ENCODE measurements at regions not wholly inside any gene's neighbourhood (a gene's known extent, or its start where the extent isn't known, plus 50 kb on each side); places are given as distances from the start of the nearest gene placed in this dataset.

GRCh38 chr14:71549421-71550050, 382.7 kb upstream of the RGS6 start:
- Histone ChIP-seq H3K27ac (ENCODE audit: low read length) (no peak overlapping the region), H3K4me1 (ENCODE audit: control insufficient read depth, insufficient read depth, low read length) (no peaks in the 10 kb centered on the region), H3K4me3 (ENCODE audit: low read length) (no peak overlapping the region), H3K36me3 (ENCODE audit: control insufficient read depth, insufficient read depth, low read length) (no peaks in the 10 kb centered on the region), H3K27me3 (ENCODE audit: control insufficient read depth, insufficient read depth, low read length) (no peaks in the 10 kb centered on the region), H3K9me3 (ENCODE audit: control insufficient read depth, insufficient read depth, low read length) (no peaks in the 10 kb centered on the region)
- DNase-seq (no peak), ATAC-seq (no peak)
- peaks cover 4 to 12% of the 10 kb centered on the region in 2 donors for H3K4me1 Mint-ChIP-seq
- H3K9me3 Mint-ChIP-seq, result no peaks in the 10 kb centered on the region
- TF ChIP-seq CTCF (IDR thresholded peaks at IDR 0.05), result no peak
- H3K27me3 Mint-ChIP-seq (ENCODE audit: low read depth in 2 of 2), result no peaks in the 10 kb centered on the region
- H3K4me3 Mint-ChIP-seq, result no peak overlapping the region
- intact Hi-C loops (cut with micrococcal nuclease), result no loop called here
- H3K36me3 Mint-ChIP-seq, result no peaks in the 10 kb centered on the region
- H3K27ac Mint-ChIP-seq, result no peak overlapping the region
- WGBS (ENCODE audit: insufficient coverage), result 96% methylated on average over 5 of the region's 6 CpGs

- Histone ChIP-seq H3K4me1 (ENCODE audit: control insufficient read depth, insufficient read depth, low read length) (no peaks in the 10 kb centered on the region), H3K4me3 (ENCODE audit: low read length) (no peak overlapping the region), H3K27ac (ENCODE audit: low read length) (no peak overlapping the region), H3K9me3 (ENCODE audit: control insufficient read depth, insufficient read depth, low read length) (no peaks in the 10 kb centered on the region), H3K27me3 (ENCODE audit: control insufficient read depth, insufficient read depth, low read length) (no peaks in the 10 kb centered on the region), H3K36me3 (ENCODE audit: control insufficient read depth, insufficient read depth, low read length) (no peaks in the 10 kb centered on the region)
- 69% methylated on average over 2 of the region's 2 CpGs for WGBS (ENCODE audit: insufficient coverage)
- Mint-ChIP-seq H3K4me1 (peaks cover 12 to 21% of the 10 kb centered on the region in 2 donors), H3K36me3 (peaks cover 3% of the 10 kb centered on the region), H3K27me3 (ENCODE audit: low read depth in 2 of 2) (no peaks in the 10 kb centered on the region), H3K9me3 (no peaks in the 10 kb centered on the region), H3K27ac (no peak overlapping the region), H3K4me3 (no peak overlapping the region)
- intact Hi-C loops (cut with micrococcal nuclease), result no loop called here
- no peak for TF ChIP-seq CTCF (IDR thresholded peaks at IDR 0.05)
- ATAC-seq (no peak), DNase-seq (no peak)
These were observed 381.9 kb upstream of the RGS6 start for GRCh38 chr14:71550367-71550766.

GRCh38 chr14:71551291-71551950, 380.8 kb upstream of the RGS6 start:
- peak overlapping the region in 1 of 2 donors; percentile 55 for H3K27ac Mint-ChIP-seq
- no peak for TF ChIP-seq CTCF (IDR thresholded peaks at IDR 0.05)

More at GRCh38 chr14:71551291-71551950, 380.8 kb upstream of the RGS6 start:
- no peak for ATAC-seq
- H3K27me3 Mint-ChIP-seq (ENCODE audit: low read depth in 2 of 2), result no peaks in the 10 kb centered on the region
- peaks cover 6% of the 10 kb centered on the region for H3K36me3 Mint-ChIP-seq
- H3K4me3 Mint-ChIP-seq, result no peak overlapping the region
- H3K36me3 ChIP-seq (ENCODE audit: control insufficient read depth, insufficient read depth, low read length), result no peaks in the 10 kb centered on the region
- intact Hi-C loops (cut with micrococcal nuclease), result no loop called here
- WGBS (ENCODE audit: insufficient coverage), result 80% methylated on average over 2 of the region's 2 CpGs
- no peak overlapping the region for H3K4me3 ChIP-seq (ENCODE audit: low read length)
- peaks cover 23 to 31% of the 10 kb centered on the region in 2 donors for H3K4me1 Mint-ChIP-seq
- no peaks in the 10 kb centered on the region for H3K27me3 ChIP-seq (ENCODE audit: control insufficient read depth, insufficient read depth, low read length)
- no peak overlapping the region for H3K27ac ChIP-seq (ENCODE audit: low read length)
- H3K9me3 ChIP-seq (ENCODE audit: control insufficient read depth, insufficient read depth, low read length), result no peaks in the 10 kb centered on the region
- DNase-seq, result no peak
- no peaks in the 10 kb centered on the region for H3K9me3 Mint-ChIP-seq
- H3K4me1 ChIP-seq (ENCODE audit: control insufficient read depth, insufficient read depth, low read length), result peaks cover 4% of the 10 kb centered on the region
